Urothelium cell line (cell line): ENCODE measurements at regions not wholly inside any gene's neighbourhood (a gene's known extent, or its start where the extent isn't known, plus 50 kb on each side); places are given as distances from the start of the nearest gene placed in this dataset.

Experiments used
- DNase-seq: peaks from one replicate; pipeline ENCODE4 v3.0.0; 2011; ENCODE audit warnings: low spot score, mixed read lengths
- FAIRE-seq: peaks from 2 replicates; lab custom pipeline; 2011; peaks lifted over from hg19 to GRCh38; lab: Jason Lieb, UNC

DNA sequence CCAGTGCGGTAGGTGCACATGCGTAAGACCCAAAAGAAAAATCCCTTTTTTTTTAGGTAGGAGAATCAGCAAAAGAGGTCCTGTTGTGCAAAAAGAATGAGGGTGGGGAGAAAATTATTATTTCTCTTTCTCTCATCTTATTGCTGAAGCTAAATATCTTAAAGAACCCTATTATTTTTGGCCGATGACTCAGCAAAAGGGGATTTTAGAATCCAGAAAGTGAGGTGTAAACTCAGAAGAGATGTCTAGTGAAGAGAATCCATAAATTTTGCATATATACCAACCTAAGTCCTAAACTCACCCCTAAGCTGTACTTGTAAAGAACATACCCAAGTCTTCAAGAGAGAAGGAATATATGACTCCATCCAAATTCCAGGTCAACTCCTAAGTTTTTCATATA, 386.3 kb upstream of the ZNF717 start:
- DNase-seq (no peak), FAIRE-seq (no peak)

DNA sequence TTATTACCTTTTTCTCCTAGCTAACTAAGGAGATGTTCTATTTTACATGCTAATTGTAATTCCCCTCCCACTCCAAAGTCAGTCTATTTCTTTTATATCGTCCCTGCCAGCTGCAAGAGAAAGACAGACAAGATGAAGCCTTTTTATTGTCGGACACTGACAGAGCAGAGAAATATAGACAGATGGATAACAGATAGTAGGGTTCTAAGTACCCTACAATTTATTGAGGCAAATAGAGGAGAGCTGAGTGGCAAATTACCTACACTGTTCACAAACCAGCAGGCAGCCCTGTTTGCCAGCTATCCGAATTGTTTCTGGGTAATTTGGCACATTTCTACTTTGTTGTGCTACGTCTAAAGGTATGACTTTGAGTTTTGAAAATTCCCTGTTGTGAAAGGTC, 392.3 kb upstream of the ZNF717 start:
- no peak for FAIRE-seq

DNA sequence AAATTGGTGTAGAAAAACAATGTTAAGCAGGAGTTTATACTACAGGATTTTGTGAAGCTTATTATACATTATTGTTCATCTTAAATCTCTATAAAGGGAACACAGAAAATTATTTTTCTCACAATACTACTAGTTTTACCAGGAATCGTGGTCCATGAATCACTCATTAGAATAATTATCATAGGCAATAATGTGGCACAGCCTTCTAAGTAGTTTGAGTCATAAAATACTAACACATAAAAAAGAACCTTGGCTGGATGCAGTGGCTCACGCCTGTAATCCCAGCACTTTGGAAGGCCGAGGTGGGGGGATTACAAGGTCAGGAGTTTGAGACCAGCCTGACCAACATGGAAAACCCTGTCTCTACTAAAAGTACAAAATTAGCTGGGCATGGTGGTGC, 393.1 kb upstream of the ZNF717 start:
- FAIRE-seq (no peak), DNase-seq (no peak)

More for the DNA sequence above, 392.3 kb upstream of the ZNF717 start:
- DNase-seq: no peak

DNA sequence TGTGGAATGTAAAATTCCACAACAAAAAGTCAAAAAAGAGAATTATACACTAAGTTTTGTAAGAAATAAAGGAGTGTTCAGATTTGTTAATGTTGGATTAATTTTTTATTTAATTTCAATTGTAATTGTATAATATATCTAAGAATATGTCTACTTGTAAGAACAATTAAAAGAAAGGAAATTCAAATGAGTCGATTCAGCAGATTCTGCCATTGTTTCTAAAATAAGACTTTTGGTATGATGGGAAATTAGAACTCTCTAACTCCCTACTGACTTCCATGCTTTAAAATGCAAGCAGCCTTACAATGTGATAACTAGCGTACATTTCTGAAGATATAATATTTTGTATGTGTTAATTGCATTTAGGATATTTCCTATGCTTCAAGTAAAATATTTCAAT, 395.9 kb upstream of the ZNF717 start:
- FAIRE-seq: no peak
- DNase-seq: no peak

DNA sequence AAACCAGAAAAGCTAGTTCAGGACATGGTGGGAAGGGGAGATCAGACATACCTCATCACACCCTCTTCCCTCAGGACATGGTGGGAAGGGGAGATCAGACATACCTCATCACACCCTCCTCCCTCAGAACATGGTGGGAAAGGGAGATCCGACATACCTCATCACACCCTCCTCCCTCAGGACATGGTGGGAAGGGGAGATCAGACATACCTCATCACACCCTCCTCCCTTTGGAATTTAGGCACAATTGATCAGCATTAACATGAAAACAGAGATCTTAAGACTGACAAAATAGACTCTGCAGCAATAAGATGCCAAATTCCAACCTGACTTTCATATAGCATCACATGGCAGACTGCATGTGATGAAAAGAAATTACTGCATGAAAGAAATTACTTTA, 412.7 kb upstream of the ZNF717 start:
- no peak for DNase-seq
- peak; percentile 89 for FAIRE-seq

DNA sequence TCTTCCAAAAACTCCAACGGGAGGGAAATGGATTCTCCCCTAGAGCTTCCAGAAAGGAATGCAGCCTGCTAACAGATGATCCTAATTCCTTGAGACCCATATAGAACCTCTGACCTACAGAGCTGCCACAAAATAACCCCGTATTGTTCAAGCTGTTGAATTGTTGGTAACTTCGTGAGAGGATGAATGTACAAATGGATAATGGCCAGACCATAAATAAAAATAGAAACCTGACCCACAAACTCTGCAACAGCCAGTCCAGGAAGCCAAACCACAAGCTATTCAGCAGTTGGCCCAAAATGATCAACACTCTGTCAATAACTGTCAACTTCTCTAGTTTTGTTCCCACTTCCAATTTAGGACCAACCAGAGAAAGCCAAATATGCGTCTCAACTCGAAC, 414.0 kb upstream of the ZNF717 start:
- DNase-seq (no peak), FAIRE-seq (no peak)

DNA sequence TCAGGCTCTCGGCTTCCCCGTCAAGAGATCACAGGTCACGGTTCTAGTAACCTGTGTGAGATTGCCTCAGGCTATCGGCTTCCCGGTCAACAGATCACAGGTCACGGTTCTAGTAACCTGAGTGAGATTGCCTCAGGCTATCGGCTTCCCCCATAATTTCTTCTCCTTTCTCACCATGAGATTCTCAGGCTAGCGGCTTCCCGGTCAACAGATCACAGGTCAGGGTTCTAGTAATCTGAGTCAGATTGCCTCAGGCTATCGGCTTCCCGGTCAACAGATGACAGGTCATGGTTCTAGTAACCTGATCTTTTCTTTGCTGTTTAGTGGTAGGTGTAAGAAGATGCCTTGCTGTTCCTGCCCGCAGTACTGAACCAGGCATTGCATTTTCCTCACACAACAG, 418.2 kb upstream of the ZNF717 start:
- no peak for FAIRE-seq
- no peak for DNase-seq

DNA sequence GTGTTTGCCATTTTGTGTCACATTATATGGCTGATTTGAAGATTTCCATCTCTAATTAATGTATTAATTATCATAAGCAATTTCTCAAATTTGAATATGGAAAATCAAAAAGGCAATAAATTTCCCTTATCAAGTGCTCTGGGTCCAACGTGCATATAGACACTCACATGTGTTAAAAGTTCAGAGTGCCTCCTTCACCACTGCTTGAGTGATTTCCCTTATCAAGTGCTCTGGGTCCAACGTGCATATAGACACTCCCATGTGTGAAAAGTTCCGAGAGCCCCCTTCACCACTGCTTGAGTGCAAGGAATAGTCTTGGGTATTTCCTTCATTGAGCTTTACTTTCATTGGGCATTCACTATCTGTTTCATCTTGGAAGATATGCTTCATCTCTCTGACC, 421.0 kb upstream of the ZNF717 start:
- FAIRE-seq: no peak
- DNase-seq: no peak

DNA sequence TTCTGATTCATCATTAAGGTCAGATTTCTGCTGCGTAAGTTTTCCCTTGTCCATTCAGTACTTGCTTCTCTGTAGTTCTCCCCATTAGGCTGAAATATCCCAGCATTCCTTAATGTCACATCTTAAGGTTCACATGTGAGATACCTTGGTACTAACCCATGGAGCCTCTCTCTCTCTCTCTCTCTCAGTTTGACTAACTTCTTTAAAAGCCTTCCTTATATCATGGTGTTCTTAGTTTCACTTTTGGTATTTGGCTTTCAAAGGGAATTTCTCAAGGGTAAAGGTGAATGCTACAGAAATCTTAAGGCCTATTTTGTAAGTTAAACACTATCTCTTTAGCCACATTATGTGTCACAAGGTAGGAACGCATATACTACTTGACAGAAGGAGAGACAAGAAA, 427.3 kb upstream of the ZNF717 start:
- no peak for FAIRE-seq
- DNase-seq: no peak

DNA sequence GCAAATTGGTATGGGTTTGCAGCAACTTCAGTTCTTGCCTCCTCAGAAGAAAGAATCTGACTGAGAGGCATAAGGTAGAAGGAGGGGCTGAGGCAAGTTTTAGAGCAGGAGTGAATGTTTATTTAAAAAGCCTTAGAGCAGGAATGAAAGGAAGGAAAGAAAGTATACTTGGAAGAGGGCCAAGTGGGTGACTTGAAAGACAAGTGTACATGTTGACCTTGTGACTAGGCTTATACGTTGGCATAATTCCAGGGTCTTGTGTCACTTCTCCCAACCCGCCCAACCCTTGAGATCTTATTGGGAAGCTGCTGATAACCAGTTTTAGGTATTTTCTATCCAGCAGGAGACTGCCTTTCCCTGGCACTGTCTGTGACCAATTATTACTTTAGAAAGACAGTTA, 436.9 kb upstream of the ZNF717 start:
- DNase-seq (no peak), FAIRE-seq (no peak)

DNA sequence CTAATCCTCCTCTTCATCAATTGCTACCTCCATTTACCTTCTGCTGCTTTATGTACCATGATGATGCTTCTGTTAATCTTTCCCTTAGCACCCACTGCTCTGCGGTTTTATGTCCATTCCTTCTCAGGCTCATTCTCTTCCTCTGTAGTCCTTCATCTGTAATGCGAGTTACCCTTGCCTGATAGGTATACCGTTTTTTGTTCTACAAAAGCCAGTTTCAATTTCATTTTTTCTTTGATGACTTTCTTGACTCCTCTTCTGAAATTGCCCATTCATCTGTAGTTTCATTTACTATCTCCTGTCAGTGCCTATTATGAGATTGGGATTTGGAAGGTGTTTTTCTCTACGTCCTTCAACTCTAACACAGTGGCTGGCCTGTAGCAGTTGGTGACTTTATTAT, 445.9 kb upstream of the ZNF717 start:
- no peak for FAIRE-seq
- DNase-seq: no peak

DNA sequence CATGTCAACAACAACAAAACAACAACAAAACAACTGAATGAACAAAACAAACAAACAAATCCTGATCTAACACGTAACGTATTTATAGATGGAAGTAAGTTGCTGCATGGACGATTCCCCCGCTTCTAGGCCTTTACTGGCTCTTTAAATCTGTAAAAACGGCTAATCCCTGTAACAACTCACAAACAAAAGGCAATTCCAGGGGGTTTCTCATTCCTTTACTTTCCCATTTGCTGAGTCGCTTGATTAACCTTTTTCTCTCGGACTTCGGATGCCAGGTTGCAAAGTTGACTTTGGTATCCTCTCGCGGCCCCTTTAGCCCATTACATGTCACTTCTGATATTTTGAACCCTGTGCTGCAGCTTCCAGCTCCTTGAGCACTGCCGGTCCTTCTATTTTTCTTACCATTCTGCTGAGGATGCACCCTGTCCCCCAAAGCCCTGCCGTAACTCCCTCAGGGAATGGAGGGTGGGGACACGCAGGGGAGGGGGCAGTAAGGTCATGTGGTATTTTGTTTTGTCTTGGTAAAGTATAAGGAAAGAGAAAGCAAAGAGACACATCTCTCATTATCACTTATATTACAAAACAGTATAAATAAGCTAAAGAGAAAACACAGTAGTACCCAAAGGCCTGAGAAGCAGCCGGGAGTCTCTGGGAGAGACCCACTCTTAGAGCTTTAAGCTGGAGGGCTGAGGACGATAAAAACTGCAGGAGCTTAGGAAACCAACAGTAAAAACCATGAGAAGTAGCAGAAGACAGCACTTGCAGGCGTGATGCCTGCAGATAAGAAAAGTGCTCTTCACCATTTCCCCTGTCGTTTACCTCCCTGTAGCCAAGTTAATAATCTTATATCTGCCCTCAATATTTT, 457.8 kb upstream of the ZNF717 start:
- FAIRE-seq: no peak
- DNase-seq: no peak

DNA sequence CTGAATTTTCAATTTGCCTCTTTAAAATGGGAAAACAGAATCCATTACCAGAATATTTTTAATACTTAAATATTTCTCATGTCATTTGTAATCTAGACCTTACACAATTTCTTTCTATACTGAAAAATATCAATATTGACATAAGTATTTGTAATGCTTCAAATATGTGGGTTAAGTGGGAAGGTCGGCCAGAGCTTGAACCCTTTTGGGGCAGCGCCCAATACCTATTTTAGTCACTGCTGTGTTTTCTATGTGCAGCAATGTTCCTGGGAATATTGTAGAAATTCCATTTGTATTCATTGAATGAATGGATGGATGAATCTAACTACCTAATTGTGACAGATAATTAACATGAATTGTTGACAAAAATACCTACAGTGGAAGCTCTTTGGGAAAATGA, 459.7 kb upstream of the ZNF717 start:
- FAIRE-seq (no peak), DNase-seq (no peak)

DNA sequence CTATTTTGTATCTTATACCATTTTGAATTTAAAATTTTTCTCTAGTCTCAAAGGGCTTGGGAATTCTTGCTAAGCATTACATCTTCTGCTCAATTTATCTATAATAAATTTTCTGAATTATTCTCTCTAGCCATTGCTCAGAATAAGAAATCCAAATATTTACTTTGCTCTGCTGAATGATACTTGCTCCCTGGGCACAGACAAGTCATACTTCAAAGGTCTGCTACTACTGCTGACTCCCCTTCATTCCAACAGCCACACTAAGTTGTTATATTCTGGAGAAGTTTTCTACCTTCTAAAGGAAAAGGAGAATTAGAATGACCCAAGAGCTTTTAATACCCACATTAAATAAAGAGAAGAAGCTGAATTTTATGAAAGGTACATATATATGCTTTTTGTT, 460.3 kb upstream of the ZNF717 start:
- DNase-seq (no peak), FAIRE-seq (no peak)

DNA sequence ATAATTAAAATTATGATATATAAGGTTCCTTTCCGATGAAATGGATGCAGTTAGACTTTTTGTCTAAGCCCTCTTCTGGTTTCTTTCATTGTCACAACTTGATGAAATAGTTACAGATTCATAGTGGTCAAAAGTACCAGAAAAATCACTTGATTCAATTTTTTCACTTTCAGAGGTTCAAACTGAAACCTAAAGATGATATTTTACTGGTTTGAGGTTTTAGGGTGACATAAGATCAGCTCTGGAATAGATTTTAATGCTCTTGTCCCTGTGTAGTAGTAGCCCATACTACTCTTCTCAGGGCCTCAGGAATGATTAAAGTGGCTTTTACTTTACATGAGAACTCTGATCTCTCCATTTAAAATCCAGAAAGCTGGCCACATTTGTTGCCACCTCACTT, 479.1 kb upstream of the ZNF717 start:
- FAIRE-seq: no peak
- DNase-seq: no peak

DNA sequence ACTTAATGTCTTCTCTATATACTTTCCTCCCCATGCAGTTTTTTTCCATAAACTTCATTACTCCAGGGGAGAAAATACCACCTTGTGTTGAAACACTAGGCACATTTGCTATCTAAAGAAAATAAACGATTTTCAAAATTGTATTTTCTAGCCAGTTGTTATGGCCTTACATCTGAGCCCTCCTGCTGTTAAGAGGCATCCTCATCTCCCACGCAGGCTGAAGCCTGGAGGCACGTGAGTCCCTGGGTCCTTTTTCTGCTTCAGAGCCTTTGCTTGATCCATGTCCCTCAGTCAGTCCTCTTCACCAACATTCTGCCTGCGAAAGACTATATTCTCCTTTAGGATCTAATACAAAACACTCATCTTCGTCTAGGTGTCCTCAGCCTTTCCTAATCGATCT, 479.6 kb upstream of the ZNF717 start:
- FAIRE-seq (no peak), DNase-seq (no peak)

DNA sequence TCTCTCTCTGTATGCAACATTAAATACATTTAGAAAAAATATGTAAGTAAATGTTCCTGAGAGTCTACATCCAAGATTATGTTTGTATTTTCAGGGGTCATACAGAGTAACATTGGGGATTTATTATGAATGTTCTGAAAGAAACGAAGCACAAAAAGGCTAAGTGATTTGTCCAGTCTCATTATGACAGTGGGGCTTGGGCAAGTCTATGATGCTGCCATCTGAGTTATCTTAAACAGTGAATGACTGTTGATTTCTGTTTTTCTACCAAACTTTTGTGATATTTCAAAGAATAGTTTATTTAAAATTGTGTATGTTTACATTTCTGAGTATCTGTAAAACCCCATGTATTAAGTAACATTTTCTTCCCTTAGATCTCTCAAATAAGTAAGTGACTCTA, 481.2 kb upstream of the ZNF717 start:
- FAIRE-seq (no peak), DNase-seq (no peak)

DNA sequence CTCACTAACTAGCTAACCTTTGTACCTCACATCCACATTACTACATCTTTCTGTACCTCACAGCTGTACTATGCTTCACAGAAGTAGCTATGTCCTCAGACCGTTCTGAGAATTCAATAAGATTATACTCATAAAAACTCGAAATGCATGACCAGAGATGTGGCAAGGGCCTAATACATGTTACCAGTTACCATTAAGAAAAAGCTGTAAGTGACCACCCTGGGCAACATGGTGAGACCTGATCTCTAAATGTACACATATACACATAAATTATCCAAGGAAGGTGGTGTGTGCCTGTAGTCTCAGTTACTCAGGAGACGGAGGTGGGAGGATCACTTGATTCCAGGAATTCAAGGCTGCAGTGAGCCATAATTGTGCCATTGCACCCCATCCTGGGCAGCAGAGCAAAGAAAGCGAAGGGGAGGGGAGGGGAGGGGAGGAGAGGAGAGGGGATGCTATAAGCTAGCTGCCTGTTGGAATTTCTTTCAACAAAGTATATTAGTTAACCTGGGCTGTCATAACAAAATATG, 482.6 kb upstream of the ZNF717 start:
- DNase-seq: no peak
- FAIRE-seq: no peak

DNA sequence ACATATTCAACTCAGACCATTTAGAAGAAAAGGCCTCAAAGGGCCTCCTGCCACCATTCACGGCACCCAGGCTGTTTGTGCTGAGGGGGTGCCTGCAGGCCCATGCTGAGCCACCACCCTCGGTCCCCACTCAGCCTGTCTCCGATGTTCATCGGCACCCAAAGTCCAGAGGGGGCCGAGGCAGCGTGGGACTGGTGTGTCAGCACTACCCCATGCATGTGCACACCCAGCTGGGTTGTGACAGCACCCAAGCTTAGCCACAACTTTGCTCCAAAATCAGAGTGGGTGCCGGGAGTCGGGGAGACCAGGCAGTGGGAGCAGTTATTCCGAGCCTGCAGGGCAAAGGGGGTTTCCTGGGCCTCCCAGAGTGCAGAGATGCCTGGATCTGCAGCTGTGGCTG, 508.5 kb upstream of the ZNF717 start:
- FAIRE-seq (no peak), DNase-seq (no peak)

DNA sequence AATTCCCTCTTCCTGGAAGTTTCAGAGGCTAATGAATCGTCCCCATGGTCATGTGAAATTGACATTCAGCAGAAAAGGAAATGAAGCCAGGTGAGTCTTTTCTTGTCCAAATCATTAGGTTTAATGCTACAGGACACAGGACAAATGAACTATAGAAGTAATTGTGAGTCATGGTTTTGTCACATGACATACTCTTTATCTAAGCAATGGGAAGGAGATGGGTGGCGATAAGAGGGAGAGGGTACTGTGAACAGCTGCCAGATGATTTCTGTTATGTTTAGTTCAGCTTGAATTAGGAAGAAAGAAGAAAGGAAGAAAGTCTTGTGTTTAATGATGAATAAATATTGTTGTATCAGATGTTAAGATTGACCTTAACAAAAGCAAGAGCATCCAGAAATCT, 515.4 kb upstream of the ZNF717 start:
- DNase-seq (no peak), FAIRE-seq (no peak)

DNA sequence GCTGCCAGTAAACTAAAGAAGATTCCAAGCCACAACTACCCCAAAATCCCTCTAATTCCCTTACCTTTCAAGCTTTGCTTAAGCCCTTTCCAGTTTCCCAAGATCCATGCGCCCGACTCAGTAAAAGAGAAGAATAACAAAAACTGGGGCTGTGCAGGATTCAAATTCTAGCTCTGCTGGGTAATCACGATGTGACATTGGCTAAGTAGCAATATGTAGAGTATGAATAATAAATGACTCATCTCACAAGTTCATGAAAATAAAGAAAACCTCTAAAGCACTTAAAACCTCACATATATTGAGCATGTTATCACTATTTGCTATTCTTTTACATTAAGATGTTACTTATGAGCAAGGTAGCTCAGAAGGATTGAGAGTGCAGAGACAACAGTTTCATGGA, 522.2 kb upstream of the ZNF717 start:
- FAIRE-seq: no peak

DNA sequence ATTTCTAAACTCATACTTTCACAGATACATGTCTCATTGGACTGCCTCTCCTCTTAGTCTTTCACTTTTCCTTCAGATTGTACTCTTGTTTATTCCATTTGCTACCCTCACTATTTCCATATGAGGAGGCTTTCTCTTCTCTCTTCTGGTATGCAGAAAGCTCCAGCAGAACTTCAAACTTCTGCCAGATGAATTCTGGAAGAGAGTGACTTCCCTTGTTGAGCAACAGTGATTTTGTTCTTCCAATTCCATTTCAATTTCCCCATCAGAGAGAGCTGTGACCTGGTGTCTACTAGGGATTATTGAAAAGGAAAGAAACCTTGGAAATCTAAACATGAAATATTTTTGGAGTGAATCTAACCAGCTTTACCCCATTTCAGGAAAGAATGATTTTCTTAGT, 523.2 kb upstream of the ZNF717 start:
- FAIRE-seq: no peak
- no peak for DNase-seq

More for the DNA sequence above, 522.2 kb upstream of the ZNF717 start:
- DNase-seq: no peak

DNA sequence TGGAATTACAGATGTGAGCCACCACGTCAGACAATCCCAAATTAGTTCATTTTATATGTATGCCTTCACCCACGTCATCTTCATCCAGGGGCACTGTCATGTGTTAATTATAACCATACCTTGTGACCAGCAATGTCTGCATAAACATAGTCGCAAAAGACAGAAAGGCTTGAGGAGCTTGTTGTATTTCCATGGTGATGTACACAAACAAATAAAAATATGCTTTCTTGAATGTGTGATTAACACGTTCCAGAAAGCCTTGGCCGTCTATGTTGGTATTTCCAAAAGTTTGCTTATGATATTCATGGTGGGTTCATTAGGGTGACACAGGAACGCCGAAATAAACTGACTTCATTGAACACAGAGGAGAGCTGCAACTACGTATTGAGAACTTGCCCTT, 524.7 kb upstream of the ZNF717 start:
- DNase-seq (no peak), FAIRE-seq (no peak)
